ENCODE measurements at regions not wholly inside any gene's neighbourhood (a gene's known extent, or its start where the extent isn't known, plus 50 kb on each side); places are given as distances from the start of the nearest gene placed in this dataset.

DNA sequence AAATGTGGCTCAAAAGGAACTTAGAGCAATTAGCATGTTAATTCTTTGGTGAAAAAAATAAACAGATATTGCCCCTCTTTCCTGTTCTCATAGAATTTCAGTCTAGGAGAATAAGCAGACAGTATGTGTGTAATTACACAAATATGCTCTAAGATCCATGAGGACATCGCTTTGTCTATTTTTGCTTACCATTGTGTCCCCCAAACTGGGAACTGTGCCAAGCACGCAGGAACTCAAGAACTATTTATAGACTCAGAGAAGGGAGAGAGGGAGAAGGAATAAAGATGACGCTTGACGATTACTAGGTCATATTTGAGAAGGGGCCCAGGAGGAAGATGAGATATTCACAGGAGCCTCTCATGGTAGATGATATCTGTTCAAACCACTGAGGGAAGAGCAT, 692.6 kb downstream of the RAB28 start:
- CTCF ChIA-PET = no interaction called here
- TF ChIP-seq MEF2A (IDR thresholded peaks at IDR 0.05; ENCODE audit: borderline replicate concordance, low read depth) (no peak), FOXJ3 (CRISPR knock-in tag; IDR thresholded peaks at IDR 0.05) (no peak), TCF12 (IDR thresholded peaks at IDR 0.05) (no peak), RCOR1 (IDR thresholded peaks at IDR 0.05; ENCODE audit: low read length) (no peak), TEAD4 (IDR thresholded peaks at IDR 0.05; ENCODE audit: borderline replicate concordance, insufficient read depth) (no peak), GATA2 (CRISPR knock-in tag; IDR thresholded peaks at IDR 0.05) (no peak), SIN3A (IDR thresholded peaks at IDR 0.05; ENCODE audit: borderline replicate concordance, low read depth, low read length) (no peak), CHD2 (IDR thresholded peaks at IDR 0.05; ENCODE audit: low read length, partially characterized antibody) (no peak), USF2 (IDR thresholded peaks at IDR 0.05; ENCODE audit: borderline replicate concordance, low read depth, low read length) (no peak), JUND (IDR thresholded peaks at IDR 0.05) (no peak)
- TF ChIP-seq, protein P1, sequence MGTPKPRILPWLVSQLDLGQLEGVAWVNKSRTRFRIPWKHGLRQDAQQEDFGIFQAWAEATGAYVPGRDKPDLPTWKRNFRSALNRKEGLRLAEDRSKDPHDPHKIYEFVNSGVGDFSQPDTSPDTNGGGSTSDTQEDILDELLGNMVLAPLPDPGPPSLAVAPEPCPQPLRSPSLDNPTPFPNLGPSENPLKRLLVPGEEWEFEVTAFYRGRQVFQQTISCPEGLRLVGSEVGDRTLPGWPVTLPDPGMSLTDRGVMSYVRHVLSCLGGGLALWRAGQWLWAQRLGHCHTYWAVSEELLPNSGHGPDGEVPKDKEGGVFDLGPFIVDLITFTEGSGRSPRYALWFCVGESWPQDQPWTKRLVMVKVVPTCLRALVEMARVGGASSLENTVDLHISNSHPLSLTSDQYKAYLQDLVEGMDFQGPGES (IDR thresholded peaks at IDR 0.05; ENCODE audit: low read depth, low read length) = no peak
- no peaks in the 10 kb centered on the region for H3K4me1 ChIP-seq (ENCODE audit: control insufficient read depth in 1 of 2, insufficient read depth in 2 of 2, low read depth in 1 of 2, low read length in 1 of 2)
- no peaks in the 10 kb centered on the region for H3F3A ChIP-seq (replicated peaks; ENCODE audit: insufficient read depth)
- no peak overlapping the region for H3K4me2 ChIP-seq
- H3K9ac ChIP-seq = no peak overlapping the region
- no peaks in the 10 kb centered on the region for H3K9me2 ChIP-seq
- H3K27me3 ChIP-seq (ENCODE audit: insufficient read depth) = no peaks in the 10 kb centered on the region
- H3K79me2 ChIP-seq (ENCODE audit: insufficient read depth) = no peaks in the 10 kb centered on the region
- POLR2A ChIA-PET = no interaction called here
- H3K27ac ChIP-seq (ENCODE audit: low read depth in 2 of 2, low read length in 1 of 2) = no peak overlapping the region
- no peaks in the 10 kb centered on the region for H3K36me3 ChIP-seq (replicated peaks in 1 of 2; ENCODE audit: control insufficient read depth in 1 of 2, insufficient read depth in 2 of 2, low read length in 1 of 2)
- no peak overlapping the region for H2AFZ ChIP-seq (ENCODE audit: low read depth)
- WGBS (ENCODE audit: low lambda C conversion rate) = 9% methylated on average over 4 of the region's 4 CpGs
- H3K4me3 ChIP-seq (ENCODE audit: low read depth in 2 of 2, low read length in 1 of 2) = no peak overlapping the region
- H4K20me1 ChIP-seq (ENCODE audit: insufficient read depth) = no peaks in the 10 kb centered on the region
- DNase-seq = no peak
- H3K9me3 ChIP-seq = no peaks in the 10 kb centered on the region

GRCh38 chr4:12787261-12787660, 696.9 kb downstream of the RAB28 start:
- WGBS (ENCODE audit: low lambda C conversion rate) = 0% methylated on average over 1 of the region's 1 CpG
- H3K79me2 ChIP-seq (ENCODE audit: insufficient read depth) = no peaks in the 10 kb centered on the region
- H4K20me1 ChIP-seq (ENCODE audit: insufficient read depth) = no peaks in the 10 kb centered on the region
- H3K27ac ChIP-seq (ENCODE audit: low read depth in 2 of 2, low read length in 1 of 2) = no peak overlapping the region
- ChIA-PET POLR2A (no interaction called here), CTCF (interaction anchor here (1.1 kb wide), 1 partner anchor 57 kb away, joined by 3 read pairs; no protein-coding TSS in a partner anchor)
- H3K36me3 ChIP-seq (replicated peaks in 1 of 2; ENCODE audit: control insufficient read depth in 1 of 2, insufficient read depth in 2 of 2, low read length in 1 of 2) = no peaks in the 10 kb centered on the region
- H3K4me2 ChIP-seq = no peak overlapping the region
- no peaks in the 10 kb centered on the region for H3K4me1 ChIP-seq (ENCODE audit: control insufficient read depth in 1 of 2, insufficient read depth in 2 of 2, low read depth in 1 of 2, low read length in 1 of 2)
- H2AFZ ChIP-seq (ENCODE audit: low read depth) = no peak overlapping the region
- H3F3A ChIP-seq (replicated peaks; ENCODE audit: insufficient read depth) = no peaks in the 10 kb centered on the region
- no peak overlapping the region for H3K9ac ChIP-seq
- no peaks in the 10 kb centered on the region for H3K9me3 ChIP-seq
- H3K27me3 ChIP-seq (ENCODE audit: insufficient read depth) = no peaks in the 10 kb centered on the region
- no peak overlapping the region for H3K4me3 ChIP-seq (ENCODE audit: low read depth in 2 of 2, low read length in 1 of 2)
- no peaks in the 10 kb centered on the region for H3K9me2 ChIP-seq
- DNase-seq = no peak
- TF ChIP-seq NRF1 (IDR thresholded peaks at IDR 0.05; ENCODE audit: low read depth, low read length) = no peak
- no peak for TF ChIP-seq YY1 (IDR thresholded peaks at IDR 0.05; ENCODE audit: low read depth)
- TF ChIP-seq FOSL2 (IDR thresholded peaks at IDR 0.05; ENCODE audit: borderline replicate concordance, low read depth) = no peak
- TF ChIP-seq NFIC (IDR thresholded peaks at IDR 0.05; ENCODE audit: borderline replicate concordance) = no peak
- TF ChIP-seq, protein P2, sequence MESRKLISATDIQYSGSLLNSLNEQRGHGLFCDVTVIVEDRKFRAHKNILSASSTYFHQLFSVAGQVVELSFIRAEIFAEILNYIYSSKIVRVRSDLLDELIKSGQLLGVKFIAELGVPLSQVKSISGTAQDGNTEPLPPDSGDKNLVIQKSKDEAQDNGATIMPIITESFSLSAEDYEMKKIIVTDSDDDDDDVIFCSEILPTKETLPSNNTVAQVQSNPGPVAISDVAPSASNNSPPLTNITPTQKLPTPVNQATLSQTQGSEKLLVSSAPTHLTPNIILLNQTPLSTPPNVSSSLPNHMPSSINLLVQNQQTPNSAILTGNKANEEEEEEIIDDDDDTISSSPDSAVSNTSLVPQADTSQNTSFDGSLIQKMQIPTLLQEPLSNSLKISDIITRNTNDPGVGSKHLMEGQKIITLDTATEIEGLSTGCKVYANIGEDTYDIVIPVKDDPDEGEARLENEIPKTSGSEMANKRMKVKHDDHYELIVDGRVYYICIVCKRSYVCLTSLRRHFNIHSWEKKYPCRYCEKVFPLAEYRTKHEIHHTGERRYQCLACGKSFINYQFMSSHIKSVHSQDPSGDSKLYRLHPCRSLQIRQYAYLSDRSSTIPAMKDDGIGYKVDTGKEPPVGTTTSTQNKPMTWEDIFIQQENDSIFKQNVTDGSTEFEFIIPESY (IDR thresholded peaks at IDR 0.05; ENCODE audit: borderline replicate concordance, low read depth) = no peak
- no peak for TF ChIP-seq GABPA (IDR thresholded peaks at IDR 0.05; ENCODE audit: low read depth)
- TF ChIP-seq FOXJ3 (CRISPR knock-in tag; IDR thresholded peaks at IDR 0.05) = no peak
- TF ChIP-seq REST (IDR thresholded peaks at IDR 0.05; ENCODE audit: low read depth, low read length) = no peak
- no peak for TF ChIP-seq TAF1 (IDR thresholded peaks at IDR 0.05; ENCODE audit: borderline replicate concordance, low read depth, low read length)
- TF ChIP-seq, protein P3, sequence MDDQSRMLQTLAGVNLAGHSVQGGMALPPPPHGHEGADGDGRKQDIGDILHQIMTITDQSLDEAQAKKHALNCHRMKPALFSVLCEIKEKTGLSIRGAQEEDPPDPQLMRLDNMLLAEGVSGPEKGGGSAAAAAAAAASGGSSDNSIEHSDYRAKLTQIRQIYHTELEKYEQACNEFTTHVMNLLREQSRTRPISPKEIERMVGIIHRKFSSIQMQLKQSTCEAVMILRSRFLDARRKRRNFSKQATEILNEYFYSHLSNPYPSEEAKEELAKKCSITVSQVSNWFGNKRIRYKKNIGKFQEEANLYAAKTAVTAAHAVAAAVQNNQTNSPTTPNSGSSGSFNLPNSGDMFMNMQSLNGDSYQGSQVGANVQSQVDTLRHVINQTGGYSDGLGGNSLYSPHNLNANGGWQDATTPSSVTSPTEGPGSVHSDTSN (IDR thresholded peaks at IDR 0.05) = no peak
- no peak for TF ChIP-seq MXI1 (IDR thresholded peaks at IDR 0.05; ENCODE audit: low read depth, low read length)
